Mammary epithelial cell (primary cell): ENCODE measurements at regions not wholly inside any gene's neighbourhood (a gene's known extent, or its start where the extent isn't known, plus 50 kb on each side); places are given as distances from the start of the nearest gene placed in this dataset.
"Not testable (repeated sequence)": the region's sequence is repeated elsewhere in the genome, so short reads cannot be mapped to it uniquely, and the experiment has no call there.

Experiments used
- EZH2 ChIP-seq: IDR thresholded peaks from 2 replicates; pipeline ENCODE4 v1.6.1; 2012; ENCODE audit warnings: low read length, inconsistent platforms, borderline replicate concordance
- TF ChIP-seq, protein P1 (sequence below), 2 donors: IDR thresholded peaks in 1 of 2; conservative IDR thresholded peaks in 1 of 2; 2 replicates each; pipeline ENCODE4 v1.5.1; 2011 to 2012; ENCODE audit warnings: inconsistent platforms in 2 of 2, low read length in 2 of 2, mild to moderate bottlenecking in 2 of 2, control low read depth in 1 of 2, low read depth in 1 of 2; ENCODE audit not compliant: insufficient read depth in 1 of 2; ENCODE audit errors: extremely low read depth in 1 of 2

DNA sequence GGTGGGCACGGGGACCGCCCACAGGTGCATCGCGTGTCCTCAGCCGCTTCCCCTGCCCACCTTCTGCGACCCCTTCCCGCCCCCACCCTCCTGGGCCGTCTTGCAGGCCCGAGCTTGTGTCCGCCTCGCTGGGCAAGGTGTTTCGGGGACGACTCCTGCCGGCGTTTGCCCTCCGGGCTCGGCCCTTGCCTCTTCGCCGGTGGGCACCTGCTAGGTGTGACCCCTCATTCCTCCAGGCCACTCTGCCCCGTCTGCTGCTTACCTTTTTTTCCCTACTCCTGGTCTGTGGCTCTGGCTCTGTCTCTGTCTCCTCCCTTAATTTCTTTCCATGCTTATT lies 219.7 kb downstream of the RTP5 start:
- TF ChIP-seq, protein P1, sequence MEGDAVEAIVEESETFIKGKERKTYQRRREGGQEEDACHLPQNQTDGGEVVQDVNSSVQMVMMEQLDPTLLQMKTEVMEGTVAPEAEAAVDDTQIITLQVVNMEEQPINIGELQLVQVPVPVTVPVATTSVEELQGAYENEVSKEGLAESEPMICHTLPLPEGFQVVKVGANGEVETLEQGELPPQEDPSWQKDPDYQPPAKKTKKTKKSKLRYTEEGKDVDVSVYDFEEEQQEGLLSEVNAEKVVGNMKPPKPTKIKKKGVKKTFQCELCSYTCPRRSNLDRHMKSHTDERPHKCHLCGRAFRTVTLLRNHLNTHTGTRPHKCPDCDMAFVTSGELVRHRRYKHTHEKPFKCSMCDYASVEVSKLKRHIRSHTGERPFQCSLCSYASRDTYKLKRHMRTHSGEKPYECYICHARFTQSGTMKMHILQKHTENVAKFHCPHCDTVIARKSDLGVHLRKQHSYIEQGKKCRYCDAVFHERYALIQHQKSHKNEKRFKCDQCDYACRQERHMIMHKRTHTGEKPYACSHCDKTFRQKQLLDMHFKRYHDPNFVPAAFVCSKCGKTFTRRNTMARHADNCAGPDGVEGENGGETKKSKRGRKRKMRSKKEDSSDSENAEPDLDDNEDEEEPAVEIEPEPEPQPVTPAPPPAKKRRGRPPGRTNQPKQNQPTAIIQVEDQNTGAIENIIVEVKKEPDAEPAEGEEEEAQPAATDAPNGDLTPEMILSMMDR (conservative IDR thresholded peaks at IDR 0.05 in 1 of 2, IDR thresholded peaks at IDR 0.05 in 1 of 2; ENCODE audit: extremely low read depth in 1 of 2, insufficient read depth in 1 of 2, low read depth in 1 of 2, low read length in 2 of 2), result not testable (repeated sequence)
- TF ChIP-seq EZH2, result not testable (repeated sequence)
